Chondrocyte (in vitro differentiated cells): ENCODE measurements at regions not wholly inside any gene's neighbourhood (a gene's known extent, or its start where the extent isn't known, plus 50 kb on each side); places are given as distances from the start of the nearest gene placed in this dataset.

Experiments used
- DNase-seq: peaks from one replicate; pipeline ENCODE4 v3.0.0; 2021; ENCODE audit warnings: mixed read lengths, low spot score
- H3K27ac Mint-ChIP-seq: one replicate; pipeline ENCODE4 v1.8.0; 2021; ENCODE audit warnings: mild to moderate bottlenecking, moderate library complexity, mixed read lengths; ENCODE audit not compliant: unreplicated experiment
- H3K27me3 Mint-ChIP-seq: 2 replicates; pipeline ENCODE4 v1.8.0; 2021; ENCODE audit warnings: low read depth, mixed read lengths
- H3K36me3 Mint-ChIP-seq: 2 replicates; pipeline ENCODE4 v1.8.0; 2021; ENCODE audit warnings: low read depth, mixed read lengths
- H3K4me1 Mint-ChIP-seq: 2 replicates; pipeline ENCODE4 v1.8.0; 2021; ENCODE audit warnings: low read depth, mild to moderate bottlenecking, mixed read lengths
- H3K4me3 Mint-ChIP-seq: one replicate; pipeline ENCODE4 v1.8.0; 2021; ENCODE audit warnings: mild to moderate bottlenecking, moderate library complexity, mixed read lengths; ENCODE audit not compliant: unreplicated experiment
- H3K9me3 Mint-ChIP-seq: 2 replicates; pipeline ENCODE4 v1.8.0; 2021; ENCODE audit warnings: low read depth, mixed read lengths
- CTCF ChIP-seq: fragments of 200-600 bp; sonication (generic); IDR thresholded peaks from 2 replicates; pipeline ENCODE4 v1.5.0; 2021; ENCODE audit warnings: antibody characterized with exemption, mild to moderate bottlenecking, moderate library complexity

DNA sequence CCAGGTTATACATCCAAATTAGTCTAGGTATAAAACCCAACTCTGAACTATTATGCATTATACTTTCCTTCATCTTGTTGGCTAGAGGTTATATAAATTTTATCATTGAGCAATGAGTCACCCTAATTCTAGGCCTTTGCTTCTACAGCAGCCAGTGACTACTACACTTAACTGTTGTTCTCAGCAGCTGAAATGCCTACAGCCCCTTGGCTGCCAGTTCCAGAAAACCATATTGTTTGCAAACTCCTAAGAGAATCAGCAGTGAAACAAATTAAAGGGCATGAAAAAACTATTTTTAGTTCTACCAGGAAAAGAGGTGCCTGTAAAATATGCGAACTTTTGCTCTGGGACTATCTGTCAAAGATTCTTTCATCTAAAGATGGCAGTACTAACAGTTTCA is 292.8 kb downstream of the FRK start:
- H3K9me3 Mint-ChIP-seq, result peaks cover 2% of the 10 kb centered on the region
- no peaks in the 10 kb centered on the region for H3K36me3 Mint-ChIP-seq
- no peak for TF ChIP-seq CTCF
- no peak for DNase-seq
- no peaks in the 10 kb centered on the region for H3K27me3 Mint-ChIP-seq
- peaks cover 3% of the 10 kb centered on the region for H3K4me1 Mint-ChIP-seq
- no peak overlapping the region for H3K4me3 Mint-ChIP-seq
- no peak overlapping the region for H3K27ac Mint-ChIP-seq

- no peak for TF ChIP-seq CTCF
- H3K36me3 Mint-ChIP-seq, result no peaks in the 10 kb centered on the region
- DNase-seq, result no peak
- peaks cover 3% of the 10 kb centered on the region for H3K4me1 Mint-ChIP-seq
- no peak overlapping the region for H3K27ac Mint-ChIP-seq
- H3K9me3 Mint-ChIP-seq, result peaks cover 11% of the 10 kb centered on the region
- no peaks in the 10 kb centered on the region for H3K27me3 Mint-ChIP-seq
- H3K4me3 Mint-ChIP-seq, result no peak overlapping the region
These were observed 293.8 kb downstream of the FRK start for GRCh38 chr6:115766745-115767462.

GRCh38 chr6:115765966-115766365 is 294.7 kb downstream of the FRK start:
- Mint-ChIP-seq H3K36me3 (no peaks in the 10 kb centered on the region), H3K4me3 (no peak overlapping the region), H3K9me3 (peaks cover 12% of the 10 kb centered on the region), H3K4me1 (peaks cover 3% of the 10 kb centered on the region), H3K27ac (no peak overlapping the region), H3K27me3 (no peaks in the 10 kb centered on the region)
- no peak for DNase-seq
- TF ChIP-seq CTCF, result no peak

- DNase-seq, result no peak
- Mint-ChIP-seq H3K4me1 (no peaks in the 10 kb centered on the region), H3K4me3 (no peak overlapping the region), H3K36me3 (no peaks in the 10 kb centered on the region), H3K27me3 (no peaks in the 10 kb centered on the region), H3K27ac (no peak overlapping the region), H3K9me3 (peaks cover 14% of the 10 kb centered on the region)
- no peak for TF ChIP-seq CTCF
These were observed 301.6 kb downstream of the FRK start for GRCh38 chr6:115759051-115759450.

DNA sequence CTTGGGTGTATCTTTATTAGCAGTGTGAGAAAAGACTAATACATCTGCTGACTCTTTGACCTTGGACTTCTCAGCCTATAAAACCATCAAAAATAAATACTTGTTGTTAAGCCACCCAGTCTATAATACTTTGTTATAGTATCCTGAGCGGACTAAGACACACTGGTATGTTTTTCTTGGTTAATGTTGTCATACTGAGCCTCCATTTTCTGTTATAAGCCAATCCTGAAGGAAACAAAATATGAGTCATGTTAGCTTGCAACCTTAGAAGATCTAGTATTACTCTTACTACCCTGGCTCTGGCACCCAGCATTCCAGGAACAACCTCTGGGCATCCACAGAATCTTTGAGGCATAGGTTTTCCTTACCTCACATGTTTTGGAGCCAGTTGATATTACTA is 307.2 kb downstream of the FRK start:
- no peak overlapping the region for H3K4me3 Mint-ChIP-seq

More for the DNA sequence above, 307.2 kb downstream of the FRK start:
- peaks cover 4% of the 10 kb centered on the region for H3K4me1 Mint-ChIP-seq
- no peak for DNase-seq
- TF ChIP-seq CTCF, result no peak
- H3K9me3 Mint-ChIP-seq, result peaks cover 5% of the 10 kb centered on the region
- no peaks in the 10 kb centered on the region for H3K36me3 Mint-ChIP-seq
- H3K27me3 Mint-ChIP-seq, result no peaks in the 10 kb centered on the region
- H3K27ac Mint-ChIP-seq, result no peak overlapping the region
